Loucy (cell line): ENCODE measurements at regions not wholly inside any gene's neighbourhood (a gene's known extent, or its start where the extent isn't known, plus 50 kb on each side); places are given as distances from the start of the nearest gene placed in this dataset.

Experiments used
- CTCF ChIP-seq: fragments of 200-600 bp; sonication (generic); conservative IDR thresholded peaks from 2 replicates; pipeline ENCODE4 v1.5.1; 2014; ENCODE audit warnings: mild to moderate bottlenecking, antibody characterized with exemption, low read length
- EZH2phosphoT487 ChIP-seq: fragments of 200-600 bp; IDR thresholded peaks from 2 replicates; pipeline ENCODE4 v1.6.1; 2018; ENCODE audit warnings: antibody characterized with exemption, mild to moderate bottlenecking, moderate library complexity, borderline replicate concordance

- TF ChIP-seq CTCF (no peak), EZH2phosphoT487 (no peak)
Observed at GRCh38 chr2:217743407-217743806, 259.4 kb downstream of the TNS1 start.
